HL-60 (cell line): ENCODE measurements at regions not wholly inside any gene's neighbourhood (a gene's known extent, or its start where the extent isn't known, plus 50 kb on each side); places are given as distances from the start of the nearest gene placed in this dataset.

ENCODE experiments used
- CTCF ChIP-seq: IDR thresholded peaks from one replicate; pipeline ENCODE4 v1.5.1; 2011; ENCODE audit warnings: low read length, control low read depth, inconsistent platforms; ENCODE audit not compliant: insufficient read depth
- GABPA ChIP-seq: IDR thresholded peaks from 2 replicates; pipeline ENCODE4 v1.6.1; 2012; ENCODE audit warnings: low read depth
- POLR2AphosphoS5 ChIP-seq: IDR thresholded peaks from 2 replicates; pipeline ENCODE4 v1.6.1; 2012; ENCODE audit warnings: low read depth
- REST ChIP-seq: IDR thresholded peaks from 2 replicates; pipeline ENCODE4 v1.6.1; 2012; ENCODE audit warnings: low read depth; ENCODE audit not compliant: insufficient replicate concordance
- SPI1 ChIP-seq: IDR thresholded peaks from 2 replicates; pipeline ENCODE4 v1.6.1; 2012; ENCODE audit warnings: low read depth, mild to moderate bottlenecking, borderline replicate concordance

GRCh38 chr5:15220642-15221173 is 279.3 kb upstream of the FBXL7 start:
- TF ChIP-seq POLR2AphosphoS5 (no peak), CTCF (no peak), REST (no peak), SPI1 (no peak), GABPA (no peak)
